ENCODE measurements at regions not wholly inside any gene's neighbourhood (a gene's known extent, or its start where the extent isn't known, plus 50 kb on each side); places are given as distances from the start of the nearest gene placed in this dataset.

DNA sequence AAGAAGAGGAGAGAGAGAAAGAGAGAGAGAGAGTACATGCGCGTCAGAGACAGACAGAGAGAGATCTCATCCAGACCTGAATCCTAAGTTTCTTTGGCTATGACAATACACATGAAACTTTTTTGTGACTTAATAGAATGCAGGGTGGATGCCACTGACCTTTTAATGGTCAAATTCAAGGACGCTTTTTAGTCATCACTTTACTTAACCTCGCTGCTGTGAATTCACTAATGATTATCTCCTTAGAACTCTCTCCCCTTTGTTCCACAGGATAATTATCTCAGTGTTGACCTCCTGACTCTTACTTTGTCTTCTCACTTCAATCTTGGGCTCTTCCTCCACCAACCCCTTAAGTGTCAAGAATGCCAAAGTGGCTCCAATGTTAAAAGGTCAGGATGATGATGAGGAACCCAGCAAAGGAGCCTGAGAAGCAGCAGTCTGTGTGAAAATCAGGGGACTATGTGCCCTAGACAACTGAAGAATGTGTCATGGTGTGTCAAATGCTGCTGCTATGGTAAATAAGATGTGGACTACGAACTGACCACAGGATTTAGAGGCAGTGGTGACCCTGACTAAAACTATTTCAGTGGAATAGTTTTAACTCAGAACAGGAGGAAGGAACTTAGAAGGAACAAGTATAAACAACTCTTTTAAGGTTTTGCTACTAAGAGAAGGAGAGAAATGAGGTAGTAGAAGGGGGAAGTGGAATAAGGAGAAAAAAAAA lies 382.1 kb downstream of the ZEB2 start:
- ATAC-seq = no peak
- no peaks in the 10 kb centered on the region for H3K79me2 ChIP-seq (ENCODE audit: low read length)
- no peaks in the 10 kb centered on the region for H3K36me3 ChIP-seq (ENCODE audit: low read depth, low read length)
- H3K9me2 ChIP-seq (replicated peaks; ENCODE audit: low read length) = no peaks in the 10 kb centered on the region
- no peak for DNase-seq
- intact Hi-C loops (cut with micrococcal nuclease) = no loop called here
- no peak overlapping the region for H3K4me3 ChIP-seq (ENCODE audit: low read length)
- H3K4me2 ChIP-seq (ENCODE audit: low read length) = no peak overlapping the region
- no peak overlapping the region for H3K9ac ChIP-seq (ENCODE audit: low read length)
- no TSS peak for BruUV-seq (replicated peaks)
- H3K9me3 ChIP-seq (ENCODE audit: low read length) = no peaks in the 10 kb centered on the region
- ChIA-PET POLR2A (ENCODE audit: unreplicated experiment) (no interaction called here), CTCF (interaction anchor here (0.6 kb wide), 1 partner anchor 145 kb away, joined by 3 read pairs; no protein-coding TSS in a partner anchor)
- H3K27ac ChIP-seq (ENCODE audit: low read length) = no peak overlapping the region
- H3K4me1 ChIP-seq (ENCODE audit: insufficient read depth, low read length) = peaks cover 6% of the 10 kb centered on the region
- TF ChIP-seq EZH2phosphoT487 (IDR thresholded peaks at IDR 0.05; ENCODE audit: borderline replicate concordance, low read length) = no peak
- H4K20me1 ChIP-seq (ENCODE audit: low read length) = no peaks in the 10 kb centered on the region
- no peaks in the 10 kb centered on the region for H3K27me3 ChIP-seq (ENCODE audit: low read length)
- no peaks in the 10 kb centered on the region for H3F3A ChIP-seq (ENCODE audit: low read length, unreplicated experiment)
- no peak overlapping the region for H2AFZ ChIP-seq (ENCODE audit: low read length)

DNA sequence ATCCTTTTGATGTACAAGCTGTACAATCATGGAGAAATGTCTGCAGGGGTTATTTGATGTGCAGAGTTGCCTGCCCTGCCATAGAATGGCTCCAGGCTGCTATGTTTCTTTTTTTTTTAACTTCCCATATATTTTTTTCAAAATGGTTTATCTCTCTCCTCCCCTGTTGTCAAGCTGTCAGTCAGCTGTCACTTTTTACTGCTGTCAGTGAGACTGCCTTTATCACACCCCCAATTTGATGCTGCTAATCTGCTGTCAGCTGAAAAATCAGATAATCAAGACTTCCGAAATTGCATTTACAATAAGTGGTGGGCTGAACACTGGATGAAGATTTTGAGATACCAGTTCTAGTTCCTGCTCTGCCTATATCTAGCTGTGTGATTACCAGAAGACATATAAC lies 382.6 kb downstream of the ZEB2 start:
- Histone ChIP-seq H4K20me1 (ENCODE audit: low read length) (no peaks in the 10 kb centered on the region), H3K79me2 (ENCODE audit: low read length) (no peaks in the 10 kb centered on the region), H3K36me3 (ENCODE audit: low read depth, low read length) (no peaks in the 10 kb centered on the region), H3K27ac (ENCODE audit: low read length) (no peak overlapping the region), H3K9me2 (replicated peaks; ENCODE audit: low read length) (no peaks in the 10 kb centered on the region), H3K9ac (ENCODE audit: low read length) (no peak overlapping the region), H3K27me3 (ENCODE audit: low read length) (no peaks in the 10 kb centered on the region), H3K9me3 (ENCODE audit: low read length) (no peaks in the 10 kb centered on the region), H3K4me1 (ENCODE audit: insufficient read depth, low read length) (peaks cover 6% of the 10 kb centered on the region), H3K4me2 (ENCODE audit: low read length) (no peak overlapping the region), H2AFZ (ENCODE audit: low read length) (no peak overlapping the region), H3K4me3 (ENCODE audit: low read length) (no peak overlapping the region), H3F3A (ENCODE audit: low read length, unreplicated experiment) (no peaks in the 10 kb centered on the region)
- POLR2A ChIA-PET (ENCODE audit: unreplicated experiment) = no interaction called here
- CTCF ChIA-PET = interaction anchor here (0.6 kb wide), 1 partner anchor 145 kb away, joined by 3 read pairs; no protein-coding TSS in a partner anchor
- TF ChIP-seq EZH2phosphoT487 (IDR thresholded peaks at IDR 0.05; ENCODE audit: borderline replicate concordance, low read length) (no peak), EZH2 (IDR thresholded peaks at IDR 0.05; ENCODE audit: low read length, unreplicated experiment) (no peak)
- TF ChIP-seq, protein P1, sequence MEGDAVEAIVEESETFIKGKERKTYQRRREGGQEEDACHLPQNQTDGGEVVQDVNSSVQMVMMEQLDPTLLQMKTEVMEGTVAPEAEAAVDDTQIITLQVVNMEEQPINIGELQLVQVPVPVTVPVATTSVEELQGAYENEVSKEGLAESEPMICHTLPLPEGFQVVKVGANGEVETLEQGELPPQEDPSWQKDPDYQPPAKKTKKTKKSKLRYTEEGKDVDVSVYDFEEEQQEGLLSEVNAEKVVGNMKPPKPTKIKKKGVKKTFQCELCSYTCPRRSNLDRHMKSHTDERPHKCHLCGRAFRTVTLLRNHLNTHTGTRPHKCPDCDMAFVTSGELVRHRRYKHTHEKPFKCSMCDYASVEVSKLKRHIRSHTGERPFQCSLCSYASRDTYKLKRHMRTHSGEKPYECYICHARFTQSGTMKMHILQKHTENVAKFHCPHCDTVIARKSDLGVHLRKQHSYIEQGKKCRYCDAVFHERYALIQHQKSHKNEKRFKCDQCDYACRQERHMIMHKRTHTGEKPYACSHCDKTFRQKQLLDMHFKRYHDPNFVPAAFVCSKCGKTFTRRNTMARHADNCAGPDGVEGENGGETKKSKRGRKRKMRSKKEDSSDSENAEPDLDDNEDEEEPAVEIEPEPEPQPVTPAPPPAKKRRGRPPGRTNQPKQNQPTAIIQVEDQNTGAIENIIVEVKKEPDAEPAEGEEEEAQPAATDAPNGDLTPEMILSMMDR (conservative IDR thresholded peaks at IDR 0.05; ENCODE audit: low read depth, low read length) = no peak
- no peak for DNase-seq
- intact Hi-C loops (cut with micrococcal nuclease) = no loop called here
- no TSS peak for BruUV-seq (replicated peaks)
- no peak for ATAC-seq

DNA sequence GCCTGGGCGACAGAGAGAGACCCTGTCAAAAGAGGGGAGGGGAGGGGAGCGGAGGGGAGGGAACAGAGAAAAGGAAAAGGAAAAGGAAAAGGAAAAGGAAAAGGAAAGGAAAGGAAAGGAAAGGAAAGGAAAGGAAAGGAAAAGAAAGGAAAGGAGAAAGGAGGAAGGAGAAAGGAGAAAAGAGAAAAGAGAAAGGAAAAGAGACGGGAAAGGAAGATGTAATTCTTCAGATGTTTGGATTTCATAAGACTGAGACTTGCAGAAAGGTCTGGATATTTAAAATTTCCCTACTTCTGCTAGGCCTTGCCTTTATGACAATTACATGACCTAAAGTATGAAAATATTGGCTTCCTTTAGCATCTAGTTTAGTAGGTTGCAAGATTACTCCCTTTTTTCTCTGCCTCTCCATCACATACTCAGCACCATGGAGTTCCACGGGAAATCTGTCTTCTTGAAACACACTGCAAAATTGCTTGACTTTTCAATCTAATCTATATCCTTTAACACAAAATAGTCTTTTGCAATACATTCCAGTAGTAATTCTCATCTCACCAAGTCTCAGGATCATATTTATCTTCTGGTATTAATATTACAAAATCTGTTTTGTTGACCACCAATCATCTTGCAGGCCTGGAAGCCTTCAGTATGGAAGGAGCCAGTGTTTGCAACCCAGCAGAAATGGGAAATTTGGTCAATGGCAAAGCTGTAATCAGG lies 383.5 kb downstream of the ZEB2 start:
- H3K79me2 ChIP-seq (ENCODE audit: low read length) = no peaks in the 10 kb centered on the region
- no peaks in the 10 kb centered on the region for H3K9me3 ChIP-seq (ENCODE audit: low read length)
- peaks cover 8% of the 10 kb centered on the region for H3K4me1 ChIP-seq (ENCODE audit: insufficient read depth, low read length)
- no peak overlapping the region for H3K4me2 ChIP-seq (ENCODE audit: low read length)
- no peaks in the 10 kb centered on the region for H3K9me2 ChIP-seq (replicated peaks; ENCODE audit: low read length)
- ChIA-PET POLR2A (ENCODE audit: unreplicated experiment) (no interaction called here), CTCF (no interaction called here)
- intact Hi-C loops (cut with micrococcal nuclease) = no loop called here
- TF ChIP-seq EZH2 (IDR thresholded peaks at IDR 0.05; ENCODE audit: low read length, unreplicated experiment) (no peak), EZH2phosphoT487 (IDR thresholded peaks at IDR 0.05; ENCODE audit: borderline replicate concordance, low read length) (no peak)
- TF ChIP-seq, protein P1 (conservative IDR thresholded peaks at IDR 0.05; ENCODE audit: low read depth, low read length) = no peak
- no peaks in the 10 kb centered on the region for H3K27me3 ChIP-seq (ENCODE audit: low read length)
- ATAC-seq (no peak), DNase-seq (no peak)
- H3K36me3 ChIP-seq (ENCODE audit: low read depth, low read length) = no peaks in the 10 kb centered on the region
- BruUV-seq (replicated peaks) = no TSS peak
- no peaks in the 10 kb centered on the region for H4K20me1 ChIP-seq (ENCODE audit: low read length)
- H3K9ac ChIP-seq (ENCODE audit: low read length) = no peak overlapping the region
- H3K4me3 ChIP-seq (ENCODE audit: low read length) = no peak overlapping the region
- H2AFZ ChIP-seq (ENCODE audit: low read length) = no peak overlapping the region
- H3F3A ChIP-seq (ENCODE audit: low read length, unreplicated experiment) = no peaks in the 10 kb centered on the region
- no peak overlapping the region for H3K27ac ChIP-seq (ENCODE audit: low read length)

All from PC-3 (cell line).